Progenitor cell of endocrine pancreas (in vitro differentiated cells): ENCODE measurements at regions not wholly inside any gene's neighbourhood (a gene's known extent, or its start where the extent isn't known, plus 50 kb on each side); places are given as distances from the start of the nearest gene placed in this dataset.

ENCODE experiments used
- DNase-seq: peaks from one replicate; pipeline ENCODE4 v3.0.0; 2021; ENCODE audit warnings: low spot score; ENCODE audit not compliant: unreplicated experiment
- H3K27ac Mint-ChIP-seq: 2 replicates; pipeline ENCODE4 v1.8.0; 2021; ENCODE audit warnings: mild to moderate bottlenecking, moderate library complexity, mixed read lengths
- H3K27me3 Mint-ChIP-seq: 2 replicates; pipeline ENCODE4 v1.8.0; 2021; ENCODE audit warnings: mixed read lengths
- H3K36me3 Mint-ChIP-seq: 2 replicates; pipeline ENCODE4 v1.8.0; 2022; ENCODE audit warnings: mixed read lengths; ENCODE audit not compliant: insufficient read depth
- H3K4me1 Mint-ChIP-seq: 2 replicates; pipeline ENCODE4 v1.8.0; 2021; ENCODE audit warnings: low read depth, mixed read lengths
- H3K4me3 Mint-ChIP-seq: 2 replicates; pipeline ENCODE4 v1.8.0; 2021; ENCODE audit warnings: low read depth, mild to moderate bottlenecking, moderate library complexity, mixed read lengths
- H3K9me3 Mint-ChIP-seq: 2 replicates; pipeline ENCODE4 v1.8.0; 2021; ENCODE audit warnings: low read depth, mixed read lengths
- CTCF ChIP-seq: fragments of 200-600 bp; sonication (generic); IDR thresholded peaks from one replicate; pipeline ENCODE4 v1.5.0; 2021; ENCODE audit warnings: antibody characterized with exemption, mild to moderate bottlenecking; ENCODE audit not compliant: unreplicated experiment

DNA sequence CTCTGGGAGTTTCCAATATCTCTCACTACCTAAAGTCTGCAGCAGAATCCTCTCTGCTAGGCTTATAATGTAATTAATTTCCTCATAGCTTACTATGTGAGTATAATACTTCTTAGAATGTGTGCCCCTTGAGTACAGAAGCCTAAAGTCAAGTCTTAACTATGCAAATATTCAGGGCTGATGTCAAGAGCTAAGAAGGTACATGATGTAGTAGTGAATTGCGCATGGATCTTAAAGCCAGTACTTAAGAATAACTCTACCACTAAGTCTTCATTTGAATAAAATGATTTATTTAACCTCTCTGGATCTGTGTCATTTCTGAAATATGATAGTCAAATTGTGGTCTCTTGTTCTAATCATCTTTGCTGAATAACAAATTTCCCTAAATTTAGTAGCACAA is 442.9 kb downstream of the DTWD2 start:
- no peak for DNase-seq
- H3K4me3 Mint-ChIP-seq, result no peak overlapping the region
- no peak overlapping the region for H3K27ac Mint-ChIP-seq
- TF ChIP-seq CTCF, result no peak
- no peaks in the 10 kb centered on the region for H3K4me1 Mint-ChIP-seq
- no peaks in the 10 kb centered on the region for H3K36me3 Mint-ChIP-seq
- H3K27me3 Mint-ChIP-seq, result no peaks in the 10 kb centered on the region
- H3K9me3 Mint-ChIP-seq, result no peaks in the 10 kb centered on the region

DNA sequence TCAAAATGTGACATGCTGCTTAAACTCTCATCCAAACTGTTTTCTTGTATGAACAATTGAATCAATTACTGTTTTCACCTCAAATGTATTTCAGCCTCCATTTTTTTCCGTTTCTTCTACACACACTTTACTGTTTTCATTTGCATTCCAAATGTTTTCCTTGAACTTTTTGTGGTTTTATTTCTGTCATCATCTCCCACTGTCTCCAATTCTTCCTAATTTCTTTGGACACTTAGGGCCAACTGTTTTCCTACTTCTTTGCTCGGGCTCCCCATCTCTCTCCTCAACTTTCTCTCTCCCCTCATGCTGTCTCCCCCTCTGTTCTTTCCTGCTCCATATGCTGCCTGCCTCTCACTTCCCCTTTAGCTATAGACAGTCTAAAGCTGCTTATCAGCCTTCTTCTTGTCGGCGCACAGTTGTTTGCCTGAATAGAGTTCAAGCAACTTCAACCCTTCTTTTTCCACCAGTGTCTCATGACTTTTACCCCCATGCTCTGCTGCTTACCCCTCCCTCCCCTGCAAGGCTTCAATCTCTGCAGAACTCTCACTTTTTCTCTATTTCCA is 443.4 kb downstream of the DTWD2 start:
- H3K36me3 Mint-ChIP-seq, result no peaks in the 10 kb centered on the region
- no peaks in the 10 kb centered on the region for H3K9me3 Mint-ChIP-seq
- TF ChIP-seq CTCF, result no peak
- H3K4me3 Mint-ChIP-seq, result no peak overlapping the region
- H3K27ac Mint-ChIP-seq, result peak overlapping the region; percentile 4
- H3K4me1 Mint-ChIP-seq, result no peaks in the 10 kb centered on the region
- no peaks in the 10 kb centered on the region for H3K27me3 Mint-ChIP-seq
- no peak for DNase-seq

DNA sequence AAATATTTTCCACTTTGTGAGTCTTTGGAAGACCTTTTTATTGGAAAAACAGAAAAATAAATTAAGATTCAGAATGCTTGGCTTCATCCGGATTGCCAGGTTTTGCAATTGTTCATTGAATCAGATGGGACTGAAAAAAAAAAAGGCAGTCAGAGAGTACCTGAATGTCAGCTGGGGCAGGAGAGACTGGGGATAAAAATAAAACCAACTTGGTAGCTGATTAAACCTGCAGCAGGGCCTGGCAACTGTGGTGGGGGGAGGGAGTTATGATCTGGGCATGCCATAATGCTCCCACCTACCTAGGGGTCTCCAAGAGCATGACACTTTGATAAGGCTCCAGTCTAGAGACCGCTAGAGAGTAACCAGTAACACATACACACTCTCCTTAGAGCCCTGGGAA is 454.4 kb downstream of the DTWD2 start:
- no peak for TF ChIP-seq CTCF
- Mint-ChIP-seq H3K9me3 (peaks cover 7% of the 10 kb centered on the region), H3K27ac (no peak overlapping the region), H3K4me1 (peaks cover 8% of the 10 kb centered on the region), H3K4me3 (no peak overlapping the region), H3K36me3 (no peaks in the 10 kb centered on the region), H3K27me3 (peaks cover 3% of the 10 kb centered on the region)
- no peak for DNase-seq

DNA sequence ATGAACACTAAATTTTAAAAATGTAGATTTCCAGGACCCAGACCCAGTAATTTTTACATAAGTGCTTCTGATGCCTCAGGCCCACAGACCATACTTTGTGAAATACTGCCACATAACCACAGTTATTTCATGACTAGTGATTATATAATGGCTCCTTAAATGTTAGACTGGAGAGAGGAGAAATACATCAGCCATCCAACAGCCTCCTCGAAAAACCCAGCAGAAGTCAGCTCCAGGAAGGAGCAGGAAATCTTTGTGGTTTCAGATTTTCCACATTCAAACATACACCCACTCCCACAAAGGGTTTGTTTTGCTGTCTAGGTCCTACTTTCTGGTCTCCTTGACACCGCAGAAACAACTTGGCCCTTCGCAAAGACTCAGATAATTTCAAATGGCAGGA is 455.2 kb downstream of the DTWD2 start:
- no peak for TF ChIP-seq CTCF
- Mint-ChIP-seq H3K27me3 (peaks cover 3% of the 10 kb centered on the region), H3K4me1 (peaks cover 8% of the 10 kb centered on the region)

DNA sequence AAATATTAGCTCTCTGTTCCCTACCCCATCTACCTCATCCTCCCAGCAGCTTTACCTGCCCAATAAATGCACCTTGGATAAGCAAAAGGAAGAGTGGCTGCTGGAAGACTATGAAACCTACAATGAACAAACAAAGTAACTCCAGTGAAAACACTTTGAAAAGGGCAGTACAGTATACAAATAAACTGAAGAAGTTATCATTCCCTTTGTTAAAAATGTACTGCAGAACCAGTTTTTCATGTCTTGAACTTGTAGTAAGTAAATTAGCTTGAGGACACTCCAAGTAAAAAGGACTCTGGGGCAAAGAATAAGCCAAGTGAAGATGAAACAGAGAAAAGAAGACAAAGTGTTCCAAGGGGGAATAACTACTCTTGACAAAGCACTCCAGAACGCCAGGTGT is 457.1 kb downstream of the DTWD2 start:
- Mint-ChIP-seq H3K27ac (no peak overlapping the region), H3K27me3 (peaks cover 3% of the 10 kb centered on the region), H3K4me1 (peaks cover 8% of the 10 kb centered on the region), H3K9me3 (no peaks in the 10 kb centered on the region), H3K36me3 (no peaks in the 10 kb centered on the region), H3K4me3 (no peak overlapping the region)
- no peak for TF ChIP-seq CTCF
- no peak for DNase-seq

More for the DNA sequence above, 455.2 kb downstream of the DTWD2 start:
- no peak for DNase-seq
- no peaks in the 10 kb centered on the region for H3K36me3 Mint-ChIP-seq
- no peak overlapping the region for H3K27ac Mint-ChIP-seq
- no peak overlapping the region for H3K4me3 Mint-ChIP-seq
- peaks cover 2% of the 10 kb centered on the region for H3K9me3 Mint-ChIP-seq
